ENCODE measurements at regions not wholly inside any gene's neighbourhood (a gene's known extent, or its start where the extent isn't known, plus 50 kb on each side); places are given as distances from the start of the nearest gene placed in this dataset.

DNA sequence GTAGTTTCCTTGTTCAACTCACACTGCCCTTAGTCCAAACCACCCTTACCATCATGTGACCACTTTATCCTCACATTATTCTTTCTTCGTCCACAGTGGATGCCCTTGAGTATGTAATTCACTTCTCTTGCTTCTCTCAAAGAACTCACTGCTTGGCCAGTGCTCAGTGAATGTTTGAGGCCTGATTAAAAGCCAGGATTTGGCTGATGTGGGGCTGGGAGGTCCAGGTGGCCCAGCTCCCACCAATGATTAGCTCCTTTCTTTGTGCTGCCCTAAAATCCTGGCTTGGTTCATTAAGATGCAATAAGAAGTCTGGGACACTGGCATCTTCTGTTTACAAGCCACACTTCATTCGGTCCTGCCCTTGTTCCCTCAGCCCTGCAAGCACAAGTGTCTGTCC lies 97.8 kb upstream of the CELF4 start:
- DNase-seq (ENCODE audit: low read depth) (no peak), FAIRE-seq (no peak)
- TF ChIP-seq, protein P1, sequence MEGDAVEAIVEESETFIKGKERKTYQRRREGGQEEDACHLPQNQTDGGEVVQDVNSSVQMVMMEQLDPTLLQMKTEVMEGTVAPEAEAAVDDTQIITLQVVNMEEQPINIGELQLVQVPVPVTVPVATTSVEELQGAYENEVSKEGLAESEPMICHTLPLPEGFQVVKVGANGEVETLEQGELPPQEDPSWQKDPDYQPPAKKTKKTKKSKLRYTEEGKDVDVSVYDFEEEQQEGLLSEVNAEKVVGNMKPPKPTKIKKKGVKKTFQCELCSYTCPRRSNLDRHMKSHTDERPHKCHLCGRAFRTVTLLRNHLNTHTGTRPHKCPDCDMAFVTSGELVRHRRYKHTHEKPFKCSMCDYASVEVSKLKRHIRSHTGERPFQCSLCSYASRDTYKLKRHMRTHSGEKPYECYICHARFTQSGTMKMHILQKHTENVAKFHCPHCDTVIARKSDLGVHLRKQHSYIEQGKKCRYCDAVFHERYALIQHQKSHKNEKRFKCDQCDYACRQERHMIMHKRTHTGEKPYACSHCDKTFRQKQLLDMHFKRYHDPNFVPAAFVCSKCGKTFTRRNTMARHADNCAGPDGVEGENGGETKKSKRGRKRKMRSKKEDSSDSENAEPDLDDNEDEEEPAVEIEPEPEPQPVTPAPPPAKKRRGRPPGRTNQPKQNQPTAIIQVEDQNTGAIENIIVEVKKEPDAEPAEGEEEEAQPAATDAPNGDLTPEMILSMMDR (IDR thresholded peaks at IDR 0.05; ENCODE audit: insufficient read depth, low read length, severe bottlenecking), result no peak
- Histone ChIP-seq H3K27me3 (ENCODE audit: control insufficient read depth, insufficient read depth, low read length) (no peaks in the 10 kb centered on the region), H3K4me3 (ENCODE audit: low read depth, low read length) (no peak overlapping the region), H3K36me3 (ENCODE audit: control insufficient read depth, insufficient read depth, low read length) (no peaks in the 10 kb centered on the region)

DNA sequence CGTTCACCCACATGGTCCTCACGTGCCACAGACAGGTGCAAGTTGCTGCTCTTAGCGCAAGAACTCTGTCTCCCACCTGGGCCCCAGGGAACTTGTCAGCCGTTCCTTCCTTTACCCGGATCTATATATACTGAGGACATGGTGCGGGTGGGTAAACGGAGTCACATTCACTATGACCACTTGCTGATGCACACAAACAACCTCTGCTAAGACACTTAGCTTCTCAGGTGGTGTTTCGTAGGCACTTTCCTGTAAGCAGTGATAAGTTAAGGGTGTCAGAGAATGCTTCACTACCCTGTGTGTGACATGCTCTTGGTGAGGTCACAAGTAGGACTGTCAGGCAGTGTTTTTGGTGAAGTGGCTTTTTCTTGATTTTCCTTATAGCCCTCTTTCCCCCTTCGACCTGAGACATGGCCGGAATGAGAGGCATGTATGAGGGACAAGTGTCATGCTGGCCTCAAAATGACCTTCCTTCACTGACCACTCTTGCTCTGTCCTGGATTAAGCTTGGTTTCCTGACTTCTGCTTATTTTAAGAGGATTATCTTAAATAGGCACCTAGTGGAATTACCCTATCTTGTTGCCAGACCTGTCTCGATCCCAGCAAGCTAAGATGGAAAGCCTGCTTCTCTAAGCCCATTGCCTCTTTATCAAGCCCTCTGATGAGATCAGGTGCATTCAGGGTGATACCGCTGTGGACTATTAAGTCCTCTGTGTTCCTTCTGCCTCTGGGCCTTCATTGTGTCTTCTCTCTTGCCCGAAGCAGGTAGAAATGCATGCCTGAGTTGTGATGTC lies 97.1 kb upstream of the CELF4 start:
- no peak overlapping the region for H3K4me3 ChIP-seq (ENCODE audit: low read depth, low read length)
- DNase-seq (ENCODE audit: low read depth), result no peak
- no peaks in the 10 kb centered on the region for H3K36me3 ChIP-seq (ENCODE audit: control insufficient read depth, insufficient read depth, low read length)
- no peaks in the 10 kb centered on the region for H3K27me3 ChIP-seq (ENCODE audit: control insufficient read depth, insufficient read depth, low read length)
- TF ChIP-seq, protein P1 (IDR thresholded peaks at IDR 0.05; ENCODE audit: insufficient read depth, low read length, severe bottlenecking), result no peak
- FAIRE-seq, result no peak

DNA sequence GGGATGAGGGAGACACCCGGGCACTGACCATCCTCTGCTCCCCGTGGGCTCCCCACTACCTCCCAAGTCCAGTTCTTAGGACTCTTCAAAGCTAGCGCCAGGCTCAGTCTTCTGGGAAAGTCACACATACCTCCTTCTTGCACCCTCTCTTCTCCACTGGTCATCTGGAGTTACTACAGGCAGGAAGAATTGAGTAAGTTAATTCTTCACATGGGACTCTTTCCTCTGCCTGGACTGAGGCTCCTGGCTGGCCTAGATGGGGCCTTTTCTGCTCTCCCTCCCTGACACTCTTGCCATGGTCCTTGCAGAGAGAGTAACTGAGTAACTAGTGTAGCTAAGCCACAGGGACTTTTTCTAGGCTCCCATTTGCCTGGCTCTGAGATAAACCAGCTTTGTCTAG lies 96.5 kb upstream of the CELF4 start:
- Histone ChIP-seq H3K4me3 (ENCODE audit: low read depth, low read length) (no peak overlapping the region), H3K36me3 (ENCODE audit: control insufficient read depth, insufficient read depth, low read length) (no peaks in the 10 kb centered on the region), H3K27me3 (ENCODE audit: control insufficient read depth, insufficient read depth, low read length) (no peaks in the 10 kb centered on the region)
- FAIRE-seq, result no peak
- TF ChIP-seq, protein P1 (IDR thresholded peaks at IDR 0.05; ENCODE audit: insufficient read depth, low read length, severe bottlenecking), result no peak
- no peak for DNase-seq (ENCODE audit: low read depth)

DNA sequence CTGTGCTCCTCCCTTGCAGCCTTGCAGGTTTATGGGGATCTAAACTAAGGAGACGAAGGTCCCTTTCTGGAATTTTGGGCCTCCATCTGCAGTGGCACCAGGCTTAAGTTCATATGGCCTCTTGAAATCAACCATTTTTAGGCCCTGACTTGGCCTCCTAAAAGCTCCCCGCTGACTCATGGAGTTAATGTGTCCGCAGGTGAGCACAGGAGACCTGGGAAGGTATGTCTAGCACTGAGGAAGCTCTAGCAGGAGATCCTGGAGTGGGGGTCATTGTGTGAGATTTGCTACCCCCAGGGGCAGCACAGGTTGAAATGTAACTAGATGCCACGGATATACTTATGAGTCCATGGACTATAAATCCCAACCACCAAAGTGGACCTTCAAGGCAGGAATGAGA lies 95.9 kb upstream of the CELF4 start:
- DNase-seq (ENCODE audit: low read depth) (no peak), FAIRE-seq (peak; percentile 58)
- Histone ChIP-seq H3K4me3 (ENCODE audit: low read depth, low read length) (no peak overlapping the region), H3K27me3 (ENCODE audit: control insufficient read depth, insufficient read depth, low read length) (no peaks in the 10 kb centered on the region), H3K36me3 (ENCODE audit: control insufficient read depth, insufficient read depth, low read length) (no peaks in the 10 kb centered on the region)
- TF ChIP-seq, protein P1 (IDR thresholded peaks at IDR 0.05; ENCODE audit: insufficient read depth, low read length, severe bottlenecking), result no peak

DNA sequence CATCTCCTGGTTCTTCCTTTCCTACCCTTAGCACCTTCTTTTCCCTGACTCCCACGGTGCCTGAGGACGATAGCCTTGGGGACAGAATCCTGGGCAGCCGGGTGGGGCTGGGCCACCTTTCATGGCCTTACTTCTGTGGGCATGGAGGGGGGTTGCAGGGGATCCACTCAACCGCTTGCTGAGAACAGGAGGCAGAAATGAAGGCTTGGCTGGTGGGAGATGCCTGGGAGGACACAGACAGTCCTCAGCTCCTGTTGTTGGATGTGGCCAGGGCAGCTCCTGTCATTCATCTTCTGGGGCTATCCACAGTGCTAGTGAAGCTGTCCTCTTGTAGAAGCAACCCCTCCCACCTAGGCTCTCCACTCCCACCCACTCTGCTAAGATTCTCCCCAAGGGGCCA lies 95.5 kb upstream of the CELF4 start:
- H3K36me3 ChIP-seq (ENCODE audit: control insufficient read depth, insufficient read depth, low read length), result no peaks in the 10 kb centered on the region
- FAIRE-seq (no peak), DNase-seq (ENCODE audit: low read depth) (no peak)
- TF ChIP-seq, protein P1 (IDR thresholded peaks at IDR 0.05; ENCODE audit: insufficient read depth, low read length, severe bottlenecking), result no peak
- no peak overlapping the region for H3K4me3 ChIP-seq (ENCODE audit: low read depth, low read length)
- H3K27me3 ChIP-seq (ENCODE audit: control insufficient read depth, insufficient read depth, low read length), result no peaks in the 10 kb centered on the region

DNA sequence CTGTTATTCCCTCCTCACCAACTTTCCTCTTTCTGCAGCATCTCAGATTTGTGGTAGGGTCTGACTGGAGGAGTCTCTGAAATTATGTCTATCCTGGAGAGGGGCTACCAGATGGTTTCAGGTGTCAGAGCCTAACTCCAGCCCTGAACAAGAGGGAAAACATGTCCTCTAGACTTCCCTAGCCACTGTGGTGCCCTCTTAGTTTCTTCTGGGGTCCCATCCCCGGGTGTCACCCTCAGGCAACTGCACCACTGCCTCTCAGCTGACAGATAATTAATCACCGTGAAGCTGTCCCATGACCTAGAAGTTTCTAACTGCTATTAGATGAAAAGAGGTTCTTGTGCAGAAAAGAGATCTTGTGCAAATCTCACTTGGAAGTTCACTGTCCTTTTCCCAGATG lies 95.1 kb upstream of the CELF4 start:
- TF ChIP-seq, protein P1 (IDR thresholded peaks at IDR 0.05; ENCODE audit: insufficient read depth, low read length, severe bottlenecking), result no peak
- H3K36me3 ChIP-seq (ENCODE audit: control insufficient read depth, insufficient read depth, low read length), result no peaks in the 10 kb centered on the region
- no peaks in the 10 kb centered on the region for H3K27me3 ChIP-seq (ENCODE audit: control insufficient read depth, insufficient read depth, low read length)
- no peak overlapping the region for H3K4me3 ChIP-seq (ENCODE audit: low read depth, low read length)
- DNase-seq (ENCODE audit: low read depth) (no peak), FAIRE-seq (no peak)

Measured in bronchial epithelial cell (primary cell).